ENCODE measurements at regions not wholly inside any gene's neighbourhood (a gene's known extent, or its start where the extent isn't known, plus 50 kb on each side); places are given as distances from the start of the nearest gene placed in this dataset.

DNA sequence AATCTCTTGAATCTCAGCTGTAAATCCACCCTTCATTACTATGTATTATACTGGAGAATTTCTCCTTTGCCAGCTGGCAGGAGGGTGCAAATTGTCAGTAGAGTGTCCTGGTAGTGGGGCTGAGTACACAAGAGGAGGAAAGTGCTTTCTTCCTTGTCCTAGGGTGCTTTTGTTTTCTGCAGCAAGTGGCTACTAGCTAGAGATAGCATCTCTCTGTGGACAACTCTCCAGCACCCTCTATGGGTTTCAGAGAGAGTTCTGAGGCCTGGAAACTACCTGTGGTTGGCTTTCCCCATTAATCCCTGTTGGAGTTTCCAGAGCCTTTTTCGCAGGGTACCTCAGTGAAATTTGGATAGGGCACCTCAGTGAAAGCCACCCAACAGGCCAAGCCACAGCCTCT is 422.5 kb upstream of the RGS17 start:
- CTCF ChIA-PET, result no interaction called here
- intact Hi-C loops (cut with micrococcal nuclease; ENCODE audit: unreplicated experiment), result no loop called here
- H3K27me3 Mint-ChIP-seq (ENCODE audit: unreplicated experiment), result no peaks in the 10 kb centered on the region
- no peaks in the 10 kb centered on the region for H3K9me3 Mint-ChIP-seq (ENCODE audit: low read depth, unreplicated experiment)
- H3K4me1 Mint-ChIP-seq (ENCODE audit: low read depth, unreplicated experiment), result no peaks in the 10 kb centered on the region
- peak; percentile 1 for DNase-seq
- H3K4me3 Mint-ChIP-seq (ENCODE audit: low read depth, unreplicated experiment), result no peak overlapping the region
- TF ChIP-seq, protein P1, sequence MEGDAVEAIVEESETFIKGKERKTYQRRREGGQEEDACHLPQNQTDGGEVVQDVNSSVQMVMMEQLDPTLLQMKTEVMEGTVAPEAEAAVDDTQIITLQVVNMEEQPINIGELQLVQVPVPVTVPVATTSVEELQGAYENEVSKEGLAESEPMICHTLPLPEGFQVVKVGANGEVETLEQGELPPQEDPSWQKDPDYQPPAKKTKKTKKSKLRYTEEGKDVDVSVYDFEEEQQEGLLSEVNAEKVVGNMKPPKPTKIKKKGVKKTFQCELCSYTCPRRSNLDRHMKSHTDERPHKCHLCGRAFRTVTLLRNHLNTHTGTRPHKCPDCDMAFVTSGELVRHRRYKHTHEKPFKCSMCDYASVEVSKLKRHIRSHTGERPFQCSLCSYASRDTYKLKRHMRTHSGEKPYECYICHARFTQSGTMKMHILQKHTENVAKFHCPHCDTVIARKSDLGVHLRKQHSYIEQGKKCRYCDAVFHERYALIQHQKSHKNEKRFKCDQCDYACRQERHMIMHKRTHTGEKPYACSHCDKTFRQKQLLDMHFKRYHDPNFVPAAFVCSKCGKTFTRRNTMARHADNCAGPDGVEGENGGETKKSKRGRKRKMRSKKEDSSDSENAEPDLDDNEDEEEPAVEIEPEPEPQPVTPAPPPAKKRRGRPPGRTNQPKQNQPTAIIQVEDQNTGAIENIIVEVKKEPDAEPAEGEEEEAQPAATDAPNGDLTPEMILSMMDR (IDR thresholded peaks at IDR 0.05; ENCODE audit: unreplicated experiment), result no peak
- H3K36me3 Mint-ChIP-seq (ENCODE audit: insufficient read depth, unreplicated experiment), result no peaks in the 10 kb centered on the region
- no TSS peak for BruUV-seq (replicated peaks)
- H3K27ac Mint-ChIP-seq (ENCODE audit: unreplicated experiment), result no peak overlapping the region

DNA sequence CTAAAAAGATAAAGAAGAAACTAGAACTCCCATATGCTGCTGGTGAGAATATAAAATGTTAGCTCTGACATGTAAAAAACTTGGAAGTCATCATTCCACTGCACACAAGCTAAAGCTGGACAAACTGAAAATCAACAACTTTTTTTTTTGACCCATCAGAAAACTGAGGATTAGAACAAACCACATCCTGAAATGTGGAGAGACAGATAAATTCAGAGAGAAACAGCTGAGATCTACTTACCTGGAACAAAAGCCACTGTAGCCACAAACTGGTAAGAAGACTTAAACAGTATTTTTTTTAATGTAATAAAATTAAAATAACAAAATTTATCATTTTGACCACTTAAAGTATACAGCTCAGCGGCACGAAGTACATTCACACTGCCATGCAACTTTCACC is 408.5 kb upstream of the RGS17 start:
- H3K27me3 Mint-ChIP-seq (ENCODE audit: unreplicated experiment), result no peaks in the 10 kb centered on the region
- BruUV-seq (replicated peaks), result no TSS peak
- CTCF ChIA-PET, result no interaction called here
- no peak overlapping the region for H3K27ac Mint-ChIP-seq (ENCODE audit: unreplicated experiment)
- TF ChIP-seq, protein P1 (IDR thresholded peaks at IDR 0.05; ENCODE audit: unreplicated experiment), result no peak
- H3K36me3 Mint-ChIP-seq (ENCODE audit: insufficient read depth, unreplicated experiment), result no peaks in the 10 kb centered on the region
- H3K4me1 Mint-ChIP-seq (ENCODE audit: low read depth, unreplicated experiment), result no peaks in the 10 kb centered on the region
- intact Hi-C loops (cut with micrococcal nuclease; ENCODE audit: unreplicated experiment), result no loop called here
- H3K9me3 Mint-ChIP-seq (ENCODE audit: low read depth, unreplicated experiment), result peaks cover 2% of the 10 kb centered on the region
- no peak for DNase-seq
- no peak overlapping the region for H3K4me3 Mint-ChIP-seq (ENCODE audit: low read depth, unreplicated experiment)

DNA sequence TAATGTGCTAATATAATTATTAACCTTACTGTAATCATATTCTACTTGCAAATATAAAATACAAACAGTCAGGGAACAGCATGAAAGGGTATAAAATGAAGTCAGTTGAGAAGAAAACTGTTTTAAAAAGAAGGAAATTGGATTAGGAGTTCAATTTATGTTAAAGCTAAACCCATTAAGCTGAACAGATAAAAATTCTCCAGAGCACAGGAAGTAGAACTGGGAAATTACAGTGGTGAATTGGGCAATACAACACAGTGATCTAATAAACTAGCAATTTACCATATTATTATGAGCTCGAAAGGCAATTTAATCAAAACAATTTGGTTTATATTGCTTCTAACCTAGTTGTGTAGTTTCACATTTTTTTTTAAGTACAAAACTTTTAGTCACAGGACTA is 407.4 kb upstream of the RGS17 start:
- Mint-ChIP-seq H3K27me3 (ENCODE audit: unreplicated experiment) (no peaks in the 10 kb centered on the region), H3K9me3 (ENCODE audit: low read depth, unreplicated experiment) (no peaks in the 10 kb centered on the region), H3K4me1 (ENCODE audit: low read depth, unreplicated experiment) (no peaks in the 10 kb centered on the region), H3K27ac (ENCODE audit: unreplicated experiment) (no peak overlapping the region), H3K4me3 (ENCODE audit: low read depth, unreplicated experiment) (no peak overlapping the region), H3K36me3 (ENCODE audit: insufficient read depth, unreplicated experiment) (no peaks in the 10 kb centered on the region)
- TF ChIP-seq, protein P1 (IDR thresholded peaks at IDR 0.05; ENCODE audit: unreplicated experiment), result no peak
- CTCF ChIA-PET, result no interaction called here
- BruUV-seq (replicated peaks), result no TSS peak
- intact Hi-C loops (cut with micrococcal nuclease; ENCODE audit: unreplicated experiment), result no loop called here
- DNase-seq, result no peak

DNA sequence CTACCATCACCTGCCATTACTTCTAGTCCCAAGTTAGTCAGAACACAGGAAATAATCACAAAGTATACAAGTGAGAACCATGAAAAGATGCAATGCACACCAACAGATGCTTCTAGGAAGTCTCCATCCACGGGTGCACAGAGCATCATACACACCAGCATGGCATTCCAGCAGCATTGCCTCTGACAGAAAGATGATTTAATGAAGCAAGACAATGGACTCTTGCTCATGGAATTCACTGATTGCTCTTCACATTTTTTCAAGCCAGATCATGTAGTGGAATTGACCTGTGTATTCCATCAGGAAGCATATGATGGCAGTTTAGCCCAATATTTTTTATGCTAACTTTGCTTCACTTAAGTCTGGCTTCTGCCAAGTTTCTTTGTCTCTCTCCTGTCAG is 406.3 kb upstream of the RGS17 start:
- H3K27me3 Mint-ChIP-seq (ENCODE audit: unreplicated experiment), result no peaks in the 10 kb centered on the region
- H3K4me3 Mint-ChIP-seq (ENCODE audit: low read depth, unreplicated experiment), result no peak overlapping the region
- H3K9me3 Mint-ChIP-seq (ENCODE audit: low read depth, unreplicated experiment), result no peaks in the 10 kb centered on the region
- no TSS peak for BruUV-seq (replicated peaks)
- intact Hi-C loops (cut with micrococcal nuclease; ENCODE audit: unreplicated experiment), result no loop called here
- H3K36me3 Mint-ChIP-seq (ENCODE audit: insufficient read depth, unreplicated experiment), result no peaks in the 10 kb centered on the region
- H3K4me1 Mint-ChIP-seq (ENCODE audit: low read depth, unreplicated experiment), result no peaks in the 10 kb centered on the region
- no peak overlapping the region for H3K27ac Mint-ChIP-seq (ENCODE audit: unreplicated experiment)
- DNase-seq, result no peak
- TF ChIP-seq, protein P1 (IDR thresholded peaks at IDR 0.05; ENCODE audit: unreplicated experiment), result no peak
- CTCF ChIA-PET, result no interaction called here

DNA sequence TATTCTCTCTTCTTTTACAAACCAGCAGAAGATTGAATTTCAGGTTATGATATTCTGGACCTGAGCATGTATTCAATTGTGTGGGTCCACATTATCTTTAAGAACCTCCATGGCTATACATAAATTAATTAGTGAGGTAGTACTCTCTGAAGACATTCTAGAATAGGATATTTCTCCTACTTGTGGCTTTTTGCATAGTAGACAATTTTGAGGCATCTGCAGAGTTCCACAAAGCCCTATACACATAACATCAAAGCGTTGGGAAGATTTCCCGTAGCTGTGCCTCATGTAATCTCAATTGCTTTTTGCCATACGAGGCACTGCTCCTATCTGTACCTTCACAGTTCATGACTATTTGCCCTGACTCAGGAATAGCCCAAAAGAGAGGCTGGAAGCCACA is 395.4 kb upstream of the RGS17 start:
- H3K27ac Mint-ChIP-seq (ENCODE audit: unreplicated experiment), result no peak overlapping the region
- CTCF ChIA-PET, result no interaction called here
- no peaks in the 10 kb centered on the region for H3K4me1 Mint-ChIP-seq (ENCODE audit: low read depth, unreplicated experiment)
- intact Hi-C loops (cut with micrococcal nuclease; ENCODE audit: unreplicated experiment), result no loop called here
- DNase-seq, result no peak
- peaks cover 10% of the 10 kb centered on the region for H3K9me3 Mint-ChIP-seq (ENCODE audit: low read depth, unreplicated experiment)
- no TSS peak for BruUV-seq (replicated peaks)
- no peaks in the 10 kb centered on the region for H3K36me3 Mint-ChIP-seq (ENCODE audit: insufficient read depth, unreplicated experiment)
- no peaks in the 10 kb centered on the region for H3K27me3 Mint-ChIP-seq (ENCODE audit: unreplicated experiment)
- TF ChIP-seq, protein P1 (IDR thresholded peaks at IDR 0.05; ENCODE audit: unreplicated experiment), result no peak
- H3K4me3 Mint-ChIP-seq (ENCODE audit: low read depth, unreplicated experiment), result no peak overlapping the region

Measured in Calu3 (cell line).